H1 (cell line): ENCODE measurements at regions not wholly inside any gene's neighbourhood (a gene's known extent, or its start where the extent isn't known, plus 50 kb on each side); places are given as distances from the start of the nearest gene placed in this dataset.
A peak's percentile ranks its signal among the peaks of the same experiment; 100 is the strongest.

ENCODE experiments used
- CTCF ChIA-PET: fragments of 300-600 bp; sonication (Branson Sonifier 250); formaldehyde crosslinking; loops from one replicate; lab custom pipeline; 2021; ENCODE audit not compliant: partially characterized antibody; lab: Charles Lee
- POLR2A ChIA-PET: fragments of 300-600 bp; sonication (Branson Sonifier 250); formaldehyde crosslinking; loops from one replicate; lab custom pipeline; 2021; ENCODE audit warnings: inconsistent platforms; ENCODE audit not compliant: partially characterized antibody; lab: Charles Lee
- DNase-seq, 2 experiments: peaks; one replicate each; pipeline versions ENCODE4 v3.0.0 to v3.0.0-alpha.2; 2010 to 2022; ENCODE audit warnings: low spot score in 2 of 2, low read depth in 1 of 2, mixed read lengths in 1 of 2
- FAIRE-seq: peaks from 2 replicates; lab custom pipeline; 2011; peaks lifted over from hg19 to GRCh38; lab: Jason Lieb, UNC
- H2AFZ ChIP-seq: 2 replicates; pipeline ENCODE4 v1.8.1; 2012; ENCODE audit warnings: low read length, inconsistent platforms
- H2AK5ac ChIP-seq: 2 replicates; pipeline ENCODE4 v1.6.1; 2013; ENCODE audit warnings: low read depth, low read length
- H2BK120ac ChIP-seq: replicated peaks from 2 replicates; pipeline ENCODE3; 2013; ENCODE audit warnings: low read depth, low read length, inconsistent platforms
- H2BK12ac ChIP-seq: 2 replicates; pipeline ENCODE4 v1.6.1; 2013; ENCODE audit warnings: low read depth, low read length
- H2BK15ac ChIP-seq: 2 replicates; pipeline ENCODE4 v1.6.1; 2013; ENCODE audit warnings: low read length
- H2BK20ac ChIP-seq: 2 replicates; pipeline ENCODE4 v1.6.1; 2013; ENCODE audit warnings: low read length
- H2BK5ac ChIP-seq: 2 replicates; pipeline ENCODE4 v1.6.1; 2013; ENCODE audit warnings: low read depth, low read length
- H3K14ac ChIP-seq: 2 replicates; pipeline ENCODE4 v1.6.1; 2013; ENCODE audit warnings: inconsistent platforms; ENCODE audit not compliant: insufficient read length
- H3K18ac ChIP-seq: 2 replicates; pipeline ENCODE4 v1.6.1; 2013; ENCODE audit warnings: low read length; ENCODE audit errors: extremely low read depth
- H3K23ac ChIP-seq: 2 replicates; pipeline ENCODE4 v1.6.1; 2013; ENCODE audit warnings: inconsistent platforms; ENCODE audit not compliant: insufficient read length
- H3K23me2 ChIP-seq: 2 replicates; pipeline ENCODE4 v1.6.1; 2013; ENCODE audit warnings: low read depth, low read length
- H3K27ac ChIP-seq: 2 replicates; pipeline ENCODE4 v1.6.1; 2011; ENCODE audit warnings: low read depth, low read length, inconsistent platforms
- H3K27me3 ChIP-seq, 4 experiments: replicated peaks in 1 of 4; 1 replicate in 1 of 4; 2 replicates in 3 of 4; pipeline versions ENCODE4 v1.6.1 to v1.8.1; 2011 to 2013; ENCODE audit warnings: low read length in 3 of 4, mild to moderate bottlenecking in 3 of 4, inconsistent platforms in 2 of 4, mixed read lengths in 2 of 4, moderate library complexity in 1 of 4; ENCODE audit not compliant: control insufficient read depth in 3 of 4, insufficient read depth in 3 of 4; ENCODE audit errors: extremely low read depth in 1 of 4
- H3K36me3 ChIP-seq, 4 experiments: 2 replicates each; pipeline versions ENCODE4 v1.6.1 to v1.8.1; 2011 to 2013; ENCODE audit warnings: mild to moderate bottlenecking in 4 of 4, low read length in 3 of 4, moderate library complexity in 2 of 4, control low read depth in 1 of 4, inconsistent platforms in 1 of 4; ENCODE audit not compliant: insufficient read depth in 4 of 4, control insufficient read depth in 2 of 4
- H3K4ac ChIP-seq: replicated peaks from 2 replicates; pipeline ENCODE3; 2013; ENCODE audit warnings: low read length, low read depth, mixed read lengths, inconsistent platforms; ENCODE audit not compliant: insufficient read length
- H3K4me1 ChIP-seq, 4 experiments: replicated peaks in 1 of 4; 1 replicate in 1 of 4; 2 replicates in 3 of 4; pipeline versions ENCODE4 v1.6.1 to v1.8.1; 2011 to 2013; ENCODE audit warnings: low read length in 3 of 4, inconsistent platforms in 2 of 4, mixed read lengths in 1 of 4; ENCODE audit not compliant: insufficient read depth in 4 of 4, control insufficient read depth in 3 of 4
- H3K4me2 ChIP-seq, 2 experiments: 2 replicates each; pipeline versions ENCODE4 v1.6.1 to v1.8.1; 2011 to 2013; ENCODE audit warnings: low read depth in 2 of 2, low read length in 2 of 2, control low read depth in 1 of 2, inconsistent platforms in 1 of 2, mild to moderate bottlenecking in 1 of 2; ENCODE audit not compliant: insufficient read depth in 1 of 2
- H3K4me3 ChIP-seq, 4 experiments: fragments of 200-600, 300-600 bp in 1 of 4; sonication (generic), shearing (Covaris generic), sonication (Bioruptor Twin) in 1 of 4; 2 replicates each; pipeline versions ENCODE4 v1.5.1 to v1.8.1; 2011 to 2016; ENCODE audit warnings: low read length in 4 of 4, low read depth in 3 of 4, control low read depth in 2 of 4, inconsistent platforms in 2 of 4, mild to moderate bottlenecking in 2 of 4, mixed read lengths in 1 of 4, moderate library complexity in 1 of 4; ENCODE audit not compliant: insufficient read depth in 2 of 4; ENCODE audit errors: extremely low read depth in 1 of 4
- H3K56ac ChIP-seq: replicated peaks from 2 replicates; pipeline ENCODE3; 2013; ENCODE audit warnings: low read depth, mild to moderate bottlenecking, mixed read lengths, low read length, inconsistent platforms; ENCODE audit not compliant: insufficient read length
- H3K79me1 ChIP-seq: 2 replicates; pipeline ENCODE4 v1.6.1; 2013; ENCODE audit warnings: low read depth, low read length, control low read depth
- H3K79me2 ChIP-seq, 2 experiments: 2 replicates each; pipeline versions ENCODE4 v1.6.1 to v1.8.1; 2012 to 2013; ENCODE audit warnings: low read length in 2 of 2, mild to moderate bottlenecking in 2 of 2, inconsistent platforms in 1 of 2; ENCODE audit not compliant: insufficient read depth in 2 of 2, control insufficient read depth in 1 of 2
- H3K9ac ChIP-seq, 4 experiments: replicated peaks in 1 of 4; 1 replicate in 1 of 4; 2 replicates in 3 of 4; pipeline versions ENCODE4 v1.6.1 to v1.8.1; 2011 to 2013; ENCODE audit warnings: low read depth in 3 of 4, low read length in 3 of 4, control low read depth in 2 of 4, mild to moderate bottlenecking in 2 of 4, moderate library complexity in 2 of 4, inconsistent platforms in 1 of 4; ENCODE audit errors: extremely low read depth in 1 of 4
- H3K9me3 ChIP-seq, 2 experiments: 2 replicates each; pipeline versions ENCODE4 v1.6.1 to v1.8.1; 2012 to 2013; ENCODE audit warnings: mild to moderate bottlenecking in 2 of 2, moderate library complexity in 2 of 2, control low read depth in 1 of 2, inconsistent platforms in 1 of 2, low read depth in 1 of 2, low read length in 1 of 2, mixed read lengths in 1 of 2; ENCODE audit not compliant: insufficient read depth in 2 of 2
- H4K20me1 ChIP-seq, 2 experiments: replicated peaks in 1 of 2; 2 replicates each; pipeline versions ENCODE3 to v1.8.1; 2011 to 2013; ENCODE audit warnings: inconsistent platforms in 2 of 2, low read length in 2 of 2, mild to moderate bottlenecking in 1 of 2; ENCODE audit not compliant: insufficient read depth in 2 of 2, control insufficient read depth in 1 of 2
- H4K5ac ChIP-seq: 2 replicates; pipeline ENCODE4 v1.6.1; 2013; ENCODE audit warnings: low read length, low read depth, mixed read lengths, inconsistent platforms; ENCODE audit not compliant: insufficient read length
- H4K8ac ChIP-seq: 2 replicates; pipeline ENCODE4 v1.8.0; 2013; ENCODE audit warnings: mild to moderate bottlenecking, moderate library complexity, low read length, inconsistent platforms; ENCODE audit not compliant: insufficient read depth; ENCODE audit errors: extremely low read depth
- H4K91ac ChIP-seq: replicated peaks from 2 replicates; pipeline ENCODE3; 2013; ENCODE audit warnings: low read length, mixed read lengths, inconsistent platforms; ENCODE audit not compliant: insufficient read length
- POU5F1 ChIP-seq: IDR thresholded peaks from 2 replicates; pipeline ENCODE4 v1.6.1; 2011; ENCODE audit warnings: low read depth, mild to moderate bottlenecking, low read length, moderate library complexity
- SIRT6 ChIP-seq: IDR thresholded peaks from one replicate; pipeline ENCODE4 v1.7.1; 2012; ENCODE audit warnings: low read length, inconsistent platforms
- WGBS, 2 experiments: shearing (Covaris generic) in 1 of 2; methylation state at CpG; one replicate each; pipeline versions ENCODE4 v1.1.6 to v1.1.7; 2013 to 2015; ENCODE audit warnings: low lambda C conversion rate in 2 of 2, mixed read lengths in 2 of 2, inconsistent platforms in 1 of 2, low coverage in 1 of 2, missing lambda C conversion rate in 1 of 2; ENCODE audit not compliant: insufficient replicate concordance in 2 of 2, insufficient coverage in 1 of 2, insufficient read length in 1 of 2; ENCODE audit errors: extremely low coverage in 1 of 2, missing lambda C conversion rate in 1 of 2; 5-methylcytosine and 5-hydroxymethylcytosine counted together

GRCh38 chr6:49326347-49326746, 136.7 kb downstream of the MMUT start:
- H3K9me3 ChIP-seq = no peaks in the 10 kb centered on the region

More at GRCh38 chr6:49326347-49326746, 136.7 kb downstream of the MMUT start:
- no peak overlapping the region for H4K8ac ChIP-seq
- H4K5ac ChIP-seq = no peak overlapping the region
- no peaks in the 10 kb centered on the region for H3K27me3 ChIP-seq
- H2BK120ac ChIP-seq = no peak overlapping the region
- H3K14ac ChIP-seq = no peak overlapping the region
- H3K27ac ChIP-seq = no peak overlapping the region
- ChIA-PET CTCF (no interaction called here), POLR2A (no interaction called here)
- H3K18ac ChIP-seq = no peak overlapping the region
- no peaks in the 10 kb centered on the region for H3K79me2 ChIP-seq
- no peaks in the 10 kb centered on the region for H3K79me1 ChIP-seq
- no peak overlapping the region for H3K4ac ChIP-seq
- H3K9ac ChIP-seq = no peak overlapping the region
- H3K23me2 ChIP-seq = no peaks in the 10 kb centered on the region
- no peak overlapping the region for H3K4me2 ChIP-seq
- no peak for FAIRE-seq
- no peak for DNase-seq
- H3K4me3 ChIP-seq = no peak overlapping the region
- no peak overlapping the region for H2BK5ac ChIP-seq
- no peak overlapping the region for H2BK20ac ChIP-seq
- H2AK5ac ChIP-seq = no peak overlapping the region
- H2BK15ac ChIP-seq = no peak overlapping the region
- no peaks in the 10 kb centered on the region for H3K4me1 ChIP-seq
- no peak overlapping the region for H4K91ac ChIP-seq
- H3K36me3 ChIP-seq = no peaks in the 10 kb centered on the region; a peak in 1 of 8 replicates
- no peak overlapping the region for H3K23ac ChIP-seq
- no peak overlapping the region for H2BK12ac ChIP-seq
- no peaks in the 10 kb centered on the region for H4K20me1 ChIP-seq
- 48% methylated on average over 2 of the region's 2 CpGs; no CpG with 5 or more reads in 1 of the 2 experiments for WGBS, 2 experiments
- no peak overlapping the region for H3K56ac ChIP-seq
- H2AFZ ChIP-seq = 0 out of 2 replicates have a peak overlapping the region, but pooled peaks have one; percentile 19
- TF ChIP-seq POU5F1 = no peak
- no peak for TF ChIP-seq SIRT6
